Rectal smooth muscle tissue (tissue), 1 donor: ENCODE measurements at regions not wholly inside any gene's neighbourhood (a gene's known extent, or its start where the extent isn't known, plus 50 kb on each side); places are given as distances from the start of the nearest gene placed in this dataset.

ENCODE experiments used
- H3K27ac ChIP-seq: one replicate; pipeline ENCODE4 v1.7.0; 2013; ENCODE audit warnings: low read depth, low read length, inconsistent platforms
- H3K27me3 ChIP-seq: one replicate; pipeline ENCODE4 v1.7.0; 2013; ENCODE audit warnings: low read length; ENCODE audit not compliant: control insufficient read depth, insufficient read depth
- H3K36me3 ChIP-seq: one replicate; pipeline ENCODE4 v1.7.0; 2013; ENCODE audit warnings: low read length; ENCODE audit not compliant: control insufficient read depth, insufficient read depth
- H3K4me1 ChIP-seq: one replicate; pipeline ENCODE4 v1.7.0; 2013; ENCODE audit warnings: low read length; ENCODE audit not compliant: control insufficient read depth, insufficient read depth
- H3K4me3 ChIP-seq: one replicate; pipeline ENCODE4 v1.7.0; 2013; ENCODE audit warnings: low read length
- H3K9ac ChIP-seq: one replicate; pipeline ENCODE4 v1.7.0; 2013; ENCODE audit warnings: low read length

GRCh38 chr11:43558146-43558545 is 122.4 kb upstream of the HSD17B12 start:
- Histone ChIP-seq H3K36me3 (no peaks in the 10 kb centered on the region), H3K27me3 (peaks cover 11% of the 10 kb centered on the region)

GRCh38 chr11:43558556-43559127 is 121.9 kb upstream of the HSD17B12 start:
- peaks cover 11% of the 10 kb centered on the region for H3K27me3 ChIP-seq

More at GRCh38 chr11:43558146-43558545, 122.4 kb upstream of the HSD17B12 start:
- Histone ChIP-seq H3K4me1 (no peaks in the 10 kb centered on the region), H3K27ac (no peak overlapping the region), H3K9ac (no peak overlapping the region), H3K4me3 (no peak overlapping the region)

DNA sequence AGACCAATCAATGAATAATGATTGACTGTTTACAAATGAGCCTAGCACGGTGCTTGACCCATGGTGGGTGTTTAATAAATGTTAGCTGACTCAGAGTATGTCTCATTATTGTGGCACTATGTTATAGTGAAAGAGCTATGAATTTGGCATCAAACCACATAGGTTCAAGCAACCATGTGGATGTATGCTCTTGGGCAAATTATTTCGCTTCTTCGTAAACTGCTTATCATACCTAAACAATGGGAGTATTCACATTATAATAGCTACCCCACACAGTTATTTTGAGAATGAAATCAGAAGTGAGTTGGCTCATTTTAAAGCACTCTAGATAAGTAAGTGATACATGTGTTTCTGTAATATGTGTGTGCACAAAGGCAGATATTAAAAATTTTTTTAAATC is 118.7 kb upstream of the HSD17B12 start:
- Histone ChIP-seq H3K27ac (no peak overlapping the region), H3K27me3 (peaks cover 8% of the 10 kb centered on the region), H3K4me3 (no peak overlapping the region), H3K9ac (no peak overlapping the region), H3K4me1 (no peaks in the 10 kb centered on the region), H3K36me3 (no peaks in the 10 kb centered on the region)

More at GRCh38 chr11:43558556-43559127, 121.9 kb upstream of the HSD17B12 start:
- Histone ChIP-seq H3K9ac (no peak overlapping the region), H3K36me3 (no peaks in the 10 kb centered on the region), H3K4me3 (no peak overlapping the region), H3K4me1 (no peaks in the 10 kb centered on the region), H3K27ac (no peak overlapping the region)

DNA sequence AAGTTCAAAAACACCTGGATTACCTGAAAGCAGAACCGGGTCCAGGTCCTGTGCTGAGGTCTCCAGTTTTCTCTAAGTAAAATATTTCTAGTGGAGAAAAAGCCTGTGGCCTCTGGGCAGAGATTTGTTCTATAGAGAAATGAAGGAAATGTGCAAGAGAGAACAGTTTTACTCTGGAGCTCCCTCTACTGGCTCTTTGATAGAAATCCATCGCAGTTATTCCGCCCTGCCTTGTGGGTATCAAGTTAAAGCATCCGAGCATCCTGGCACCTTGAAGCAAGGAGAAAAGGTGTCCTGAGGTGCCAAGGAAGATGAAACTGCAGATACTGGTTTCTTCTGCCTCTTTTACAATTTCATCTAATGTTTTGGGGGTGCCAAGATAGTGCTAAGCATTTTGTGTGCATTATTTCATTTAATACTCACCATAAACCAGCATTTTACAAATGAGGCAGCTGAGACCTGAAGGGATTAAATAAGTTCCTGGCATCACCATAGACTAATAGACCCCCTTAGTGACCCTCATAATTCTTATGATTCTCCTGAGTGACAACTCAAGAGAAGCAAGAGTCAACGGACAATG is 113.1 kb upstream of the HSD17B12 start:
- Histone ChIP-seq H3K36me3 (no peaks in the 10 kb centered on the region), H3K27ac (no peak overlapping the region), H3K4me3 (no peak overlapping the region), H3K4me1 (no peaks in the 10 kb centered on the region), H3K9ac (no peak overlapping the region), H3K27me3 (no peaks in the 10 kb centered on the region)

DNA sequence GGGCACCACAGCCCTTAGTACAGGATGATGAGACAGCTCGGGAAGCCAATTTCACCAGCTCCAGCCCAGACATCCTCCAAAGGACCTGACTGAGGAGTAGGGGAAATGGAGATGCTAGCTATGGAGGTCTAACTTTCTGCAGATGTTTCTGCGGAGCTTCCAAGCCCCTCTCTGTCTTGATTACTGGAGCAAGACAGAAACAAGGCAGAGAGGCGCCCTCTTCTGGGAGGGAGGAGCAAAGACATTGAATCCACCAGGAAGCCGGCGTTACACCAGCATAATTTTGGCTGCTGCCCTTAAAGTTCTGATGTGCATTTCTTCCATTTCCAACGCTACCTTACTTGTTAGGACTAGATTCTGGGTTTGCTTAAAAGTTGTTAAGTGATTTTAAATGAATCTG is 107.3 kb upstream of the HSD17B12 start:
- peaks cover 37% of the 10 kb centered on the region for H3K27me3 ChIP-seq

GRCh38 chr11:43573873-43574272 is 106.7 kb upstream of the HSD17B12 start:
- Histone ChIP-seq H3K4me3 (no peak overlapping the region), H3K4me1 (no peaks in the 10 kb centered on the region), H3K27ac (no peak overlapping the region), H3K36me3 (no peaks in the 10 kb centered on the region), H3K9ac (no peak overlapping the region), H3K27me3 (peaks cover 37% of the 10 kb centered on the region)

More for the DNA sequence above, 107.3 kb upstream of the HSD17B12 start:
- Histone ChIP-seq H3K4me3 (no peak overlapping the region), H3K36me3 (no peaks in the 10 kb centered on the region), H3K9ac (no peak overlapping the region), H3K27ac (no peak overlapping the region), H3K4me1 (no peaks in the 10 kb centered on the region)

DNA sequence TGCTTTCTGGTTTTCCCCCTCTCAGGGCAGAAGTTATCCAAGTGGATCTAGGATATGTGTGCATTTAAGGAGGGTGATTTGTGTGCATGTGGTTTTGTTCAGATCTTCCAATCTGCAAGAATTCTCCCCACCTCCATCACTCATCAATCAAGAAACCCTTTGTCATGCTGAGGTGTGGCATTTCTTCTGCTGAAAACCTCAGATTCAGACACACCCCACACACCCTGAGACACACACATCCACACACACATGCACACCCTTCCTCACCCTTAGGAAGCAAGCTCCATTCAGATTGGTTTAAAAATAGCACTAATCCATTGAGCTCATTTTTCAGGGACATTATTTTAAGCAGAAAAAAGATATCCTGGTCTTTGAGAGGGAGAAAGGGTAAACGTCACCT is 106.1 kb upstream of the HSD17B12 start:
- H3K4me3 ChIP-seq = no peak overlapping the region
- H3K9ac ChIP-seq = no peak overlapping the region
- no peak overlapping the region for H3K27ac ChIP-seq
- no peaks in the 10 kb centered on the region for H3K36me3 ChIP-seq
- no peaks in the 10 kb centered on the region for H3K4me1 ChIP-seq
- H3K27me3 ChIP-seq = peaks cover 37% of the 10 kb centered on the region

GRCh38 chr11:43574949-43575912 is 105.3 kb upstream of the HSD17B12 start:
- peak overlapping the region; percentile 25 for H3K4me3 ChIP-seq

GRCh38 chr11:43575913-43576310 is 104.6 kb upstream of the HSD17B12 start:
- Histone ChIP-seq H3K27ac (no peak overlapping the region), H3K4me3 (peak overlapping the region; percentile 25), H3K27me3 (peaks cover 40% of the 10 kb centered on the region), H3K36me3 (no peaks in the 10 kb centered on the region), H3K9ac (no peak overlapping the region), H3K4me1 (no peaks in the 10 kb centered on the region)

More at GRCh38 chr11:43574949-43575912, 105.3 kb upstream of the HSD17B12 start:
- Histone ChIP-seq H3K9ac (no peak overlapping the region), H3K27me3 (peaks cover 40% of the 10 kb centered on the region), H3K36me3 (no peaks in the 10 kb centered on the region), H3K27ac (no peak overlapping the region), H3K4me1 (no peaks in the 10 kb centered on the region)

GRCh38 chr11:43576320-43576802 is 104.2 kb upstream of the HSD17B12 start:
- no peak overlapping the region for H3K27ac ChIP-seq
- no peak overlapping the region for H3K9ac ChIP-seq
- peaks cover 43% of the 10 kb centered on the region for H3K27me3 ChIP-seq
- H3K4me1 ChIP-seq = no peaks in the 10 kb centered on the region
- H3K4me3 ChIP-seq = peak overlapping the region; percentile 25
- H3K36me3 ChIP-seq = no peaks in the 10 kb centered on the region

DNA sequence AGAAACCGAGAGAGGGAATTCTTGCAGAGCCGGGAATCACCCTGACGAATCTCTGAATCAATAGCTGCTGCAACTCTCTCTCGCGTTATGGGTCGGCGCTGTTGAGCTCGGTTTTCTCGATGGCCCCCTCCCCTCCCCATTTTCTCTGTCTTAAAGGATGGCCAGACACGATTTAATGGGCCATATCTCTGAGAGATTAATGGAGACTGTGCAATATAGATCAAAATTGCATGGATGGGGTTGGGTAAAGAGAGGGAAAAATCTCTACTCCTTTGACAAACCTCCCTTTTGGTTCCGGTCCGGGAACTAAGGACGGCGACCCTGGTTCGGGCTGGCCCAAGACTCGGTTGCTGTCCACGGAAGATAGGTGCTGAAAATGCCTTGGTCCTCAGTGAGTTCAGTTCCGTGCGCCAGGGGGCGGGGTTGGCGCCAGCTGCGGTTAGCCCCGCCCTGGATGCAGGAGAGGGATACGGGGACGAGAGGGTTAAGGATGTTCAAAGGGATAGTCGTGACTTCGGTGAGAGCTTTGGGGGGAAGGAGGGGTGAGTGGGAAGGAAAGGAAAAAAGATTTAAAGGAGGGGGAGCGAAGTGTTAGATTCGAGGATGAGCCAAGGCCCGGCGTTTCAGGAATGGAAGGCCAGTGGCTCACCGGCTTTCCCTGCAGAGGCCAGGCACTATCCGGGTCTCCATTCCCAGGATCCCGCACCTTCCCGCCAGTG is 103.6 kb upstream of the HSD17B12 start:
- no peak overlapping the region for H3K27ac ChIP-seq
- no peaks in the 10 kb centered on the region for H3K4me1 ChIP-seq
- peaks cover 49% of the 10 kb centered on the region for H3K27me3 ChIP-seq
- H3K9ac ChIP-seq = no peak overlapping the region
- H3K4me3 ChIP-seq = peak overlapping the region; percentile 25
- no peaks in the 10 kb centered on the region for H3K36me3 ChIP-seq
